Lower leg skin (tissue), 4 donors: ENCODE measurements at regions not wholly inside any gene's neighbourhood (a gene's known extent, or its start where the extent isn't known, plus 50 kb on each side); places are given as distances from the start of the nearest gene placed in this dataset.

ENCODE experiments used
- DNase-seq, 2 donors: peaks; one replicate each; pipeline ENCODE4 v3.0.0-alpha.2; 2019; ENCODE audit warnings: low spot score in 2 of 2
- H3K4me3 ChIP-seq: fragments of 200-600 bp; sonication (generic); 2 replicates; pipeline ENCODE4 v1.5.1; 2017; ENCODE audit warnings: mild to moderate bottlenecking, low read depth; ENCODE audit not compliant: poor library complexity, severe bottlenecking
- POLR2A ChIP-seq, 2 donors: fragments of 450-650 bp; IDR thresholded peaks; one replicate each; pipeline ENCODE4 v1.6.1; 2016 to 2017; ENCODE audit warnings: antibody characterized with exemption in 2 of 2, mild to moderate bottlenecking in 1 of 2, moderate library complexity in 1 of 2
- WGBS, 2 donors: methylation state at CpG; one replicate each; pipeline ENCODE4 v1.1.5; 2018; 5-methylcytosine and 5-hydroxymethylcytosine counted together
- intact Hi-C: fragments of 100-400 bp; cut with DNase I; formaldehyde crosslinking; loops from one replicate; pipeline ENCODE4 v1.15.0; 2023; ENCODE audit warnings: low total_unique reads
- TF ChIP-seq, protein P1 (sequence below), 3 donors: fragments of 450-650 bp; IDR thresholded peaks; one replicate each; pipeline ENCODE4 v1.5.1; 2016; ENCODE audit warnings: antibody characterized with exemption in 3 of 3, mild to moderate bottlenecking in 3 of 3, moderate library complexity in 2 of 3

DNA sequence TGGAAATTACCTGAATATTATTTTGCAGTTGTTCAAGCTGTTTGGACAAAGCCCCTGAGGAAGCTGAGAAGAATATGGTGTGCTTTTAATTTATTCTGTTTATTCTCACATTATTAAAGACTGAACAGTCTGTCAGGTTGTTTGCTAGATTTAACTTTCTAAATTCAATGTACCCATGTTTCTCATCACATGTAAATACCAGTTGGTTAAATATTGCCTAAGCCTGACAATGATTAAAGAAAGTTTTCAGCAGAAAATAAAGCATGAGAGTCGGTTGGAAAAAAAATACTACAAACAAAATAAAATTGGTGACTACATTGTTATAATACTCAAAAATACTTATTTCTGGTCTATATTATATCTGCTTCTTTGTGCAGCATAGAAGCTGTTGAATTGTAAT, 1974.7 kb downstream of the ARAP2 start:
- intact Hi-C loops = no loop called here
- TF ChIP-seq, protein P1, sequence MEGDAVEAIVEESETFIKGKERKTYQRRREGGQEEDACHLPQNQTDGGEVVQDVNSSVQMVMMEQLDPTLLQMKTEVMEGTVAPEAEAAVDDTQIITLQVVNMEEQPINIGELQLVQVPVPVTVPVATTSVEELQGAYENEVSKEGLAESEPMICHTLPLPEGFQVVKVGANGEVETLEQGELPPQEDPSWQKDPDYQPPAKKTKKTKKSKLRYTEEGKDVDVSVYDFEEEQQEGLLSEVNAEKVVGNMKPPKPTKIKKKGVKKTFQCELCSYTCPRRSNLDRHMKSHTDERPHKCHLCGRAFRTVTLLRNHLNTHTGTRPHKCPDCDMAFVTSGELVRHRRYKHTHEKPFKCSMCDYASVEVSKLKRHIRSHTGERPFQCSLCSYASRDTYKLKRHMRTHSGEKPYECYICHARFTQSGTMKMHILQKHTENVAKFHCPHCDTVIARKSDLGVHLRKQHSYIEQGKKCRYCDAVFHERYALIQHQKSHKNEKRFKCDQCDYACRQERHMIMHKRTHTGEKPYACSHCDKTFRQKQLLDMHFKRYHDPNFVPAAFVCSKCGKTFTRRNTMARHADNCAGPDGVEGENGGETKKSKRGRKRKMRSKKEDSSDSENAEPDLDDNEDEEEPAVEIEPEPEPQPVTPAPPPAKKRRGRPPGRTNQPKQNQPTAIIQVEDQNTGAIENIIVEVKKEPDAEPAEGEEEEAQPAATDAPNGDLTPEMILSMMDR (IDR thresholded peaks at IDR 0.05) = no peak
- no peak for TF ChIP-seq POLR2A (IDR thresholded peaks at IDR 0.05)
- H3K4me3 ChIP-seq = no peak overlapping the region
- WGBS, 2 donors = 65 to 73% methylated on average over 1 of the region's 1 CpG
- DNase-seq = no peak

DNA sequence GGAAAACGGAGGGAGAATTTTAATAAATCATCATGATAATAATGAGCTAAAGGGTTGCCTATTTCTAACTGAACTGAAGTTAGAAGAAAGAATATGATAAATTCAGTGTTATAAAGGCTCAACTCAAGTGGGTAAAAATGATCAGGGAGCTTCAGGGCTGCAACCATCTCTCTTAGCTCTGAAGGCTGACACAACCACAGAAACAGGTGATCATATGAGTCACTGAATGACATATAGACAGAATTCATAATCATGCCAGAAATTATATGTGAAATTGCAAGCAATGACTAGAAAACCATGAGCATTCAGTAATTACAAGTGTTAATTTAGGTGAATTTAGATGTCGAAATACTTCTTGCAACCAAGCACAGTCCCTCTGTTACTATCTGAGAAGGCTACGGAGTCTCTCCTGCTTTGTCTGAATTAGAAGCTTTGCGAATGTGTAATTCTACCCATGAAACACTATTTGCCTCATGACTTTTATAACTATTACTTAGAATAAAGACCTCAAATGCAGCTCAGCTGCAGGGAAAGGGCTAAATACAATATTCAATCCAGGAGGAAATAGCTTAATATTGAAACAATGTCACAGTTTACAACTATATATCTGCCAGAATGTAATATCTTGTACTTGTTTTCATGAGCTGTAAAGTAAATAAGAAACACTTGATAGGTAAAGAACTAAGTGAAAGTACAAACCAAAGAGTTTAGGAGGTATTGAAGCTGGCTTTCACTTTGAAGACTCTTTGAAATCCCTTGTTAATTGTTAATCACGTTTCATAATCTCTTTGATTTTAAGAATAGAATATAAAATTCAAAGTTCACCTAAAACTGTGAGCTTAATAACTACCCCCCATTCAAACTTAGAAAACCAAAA, 1972.6 kb downstream of the ARAP2 start:
- DNase-seq = no peak
- TF ChIP-seq, protein P1 (IDR thresholded peaks at IDR 0.05) = no peak
- no peak for TF ChIP-seq POLR2A (IDR thresholded peaks at IDR 0.05)
- intact Hi-C loops = no loop called here
- 75 to 79% methylated on average over 5 of the region's 5 CpGs for WGBS, 2 donors
- H3K4me3 ChIP-seq = no peak overlapping the region

DNA sequence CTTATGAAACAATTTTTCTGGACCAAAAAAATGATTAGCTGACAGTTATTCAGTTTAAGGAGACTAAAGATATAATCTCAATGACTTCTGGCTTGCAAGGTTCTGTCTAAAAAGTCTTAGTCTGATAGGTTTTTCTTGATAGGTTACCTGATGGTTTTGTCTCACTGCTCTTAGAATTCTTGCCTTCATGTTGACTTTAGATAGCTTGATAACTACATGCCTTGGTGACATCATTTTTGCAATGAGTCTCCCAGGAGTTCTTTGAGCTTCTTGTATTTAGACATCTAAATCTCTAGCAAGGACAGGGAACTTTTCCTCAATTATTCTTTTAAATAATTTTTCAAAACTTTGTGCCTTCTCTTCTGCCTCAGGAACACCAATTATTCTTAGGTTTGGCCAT, 1965.3 kb downstream of the ARAP2 start:
- intact Hi-C loops = no loop called here
- TF ChIP-seq POLR2A (IDR thresholded peaks at IDR 0.05) = no peak
- TF ChIP-seq, protein P1 (IDR thresholded peaks at IDR 0.05) = no peak
- no peak for DNase-seq
- H3K4me3 ChIP-seq = no peak overlapping the region

DNA sequence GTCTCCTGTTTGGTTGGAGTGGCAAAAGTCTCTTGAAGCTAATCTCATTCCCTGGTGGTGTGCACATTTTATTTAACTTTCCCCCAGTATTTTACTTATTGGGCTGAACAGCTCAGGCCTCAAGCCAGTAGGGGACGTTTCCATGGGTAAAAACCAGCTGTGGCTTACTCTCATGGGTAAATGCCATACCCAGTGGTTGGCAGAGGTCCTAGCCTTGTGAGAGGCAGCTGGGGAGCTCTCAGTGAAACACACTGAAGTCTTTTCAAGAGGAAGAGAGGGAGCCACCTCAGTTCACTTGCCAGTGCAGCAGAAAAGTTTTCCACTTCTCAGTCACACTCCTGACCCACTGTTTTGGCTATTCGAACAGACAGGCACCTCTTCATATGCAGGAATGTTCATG, 1964.2 kb downstream of the ARAP2 start:
- 48 to 63% methylated on average over 2 of the region's 2 CpGs for WGBS, 2 donors
- no peak for DNase-seq
- H3K4me3 ChIP-seq = no peak overlapping the region
- TF ChIP-seq, protein P1 (IDR thresholded peaks at IDR 0.05) = no peak
- TF ChIP-seq POLR2A (IDR thresholded peaks at IDR 0.05) = no peak
- intact Hi-C loops = no loop called here

DNA sequence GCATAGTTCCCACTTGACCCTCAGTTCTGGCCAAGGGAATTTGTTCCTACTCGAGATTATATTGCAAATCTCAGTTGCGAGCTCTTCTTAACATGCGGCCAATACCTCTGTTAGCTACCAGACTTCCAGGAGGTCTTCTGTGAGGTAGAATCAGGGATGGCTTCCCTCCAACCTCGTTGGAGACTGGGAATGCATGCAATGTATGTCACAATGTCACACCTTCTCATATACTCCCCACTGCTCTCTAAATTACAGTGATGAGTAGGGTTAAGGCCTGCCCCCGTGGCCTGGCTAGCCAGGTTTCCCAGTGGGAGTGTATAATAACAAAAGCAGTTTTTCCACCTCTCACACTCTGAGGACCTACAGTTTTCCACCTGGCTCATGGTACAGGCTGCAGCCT, 1962.5 kb downstream of the ARAP2 start:
- TF ChIP-seq, protein P1 (IDR thresholded peaks at IDR 0.05) = no peak
- no peak for TF ChIP-seq POLR2A (IDR thresholded peaks at IDR 0.05)
- 76 to 79% methylated on average over 5 of the region's 5 CpGs for WGBS, 2 donors
- intact Hi-C loops = no loop called here

DNA sequence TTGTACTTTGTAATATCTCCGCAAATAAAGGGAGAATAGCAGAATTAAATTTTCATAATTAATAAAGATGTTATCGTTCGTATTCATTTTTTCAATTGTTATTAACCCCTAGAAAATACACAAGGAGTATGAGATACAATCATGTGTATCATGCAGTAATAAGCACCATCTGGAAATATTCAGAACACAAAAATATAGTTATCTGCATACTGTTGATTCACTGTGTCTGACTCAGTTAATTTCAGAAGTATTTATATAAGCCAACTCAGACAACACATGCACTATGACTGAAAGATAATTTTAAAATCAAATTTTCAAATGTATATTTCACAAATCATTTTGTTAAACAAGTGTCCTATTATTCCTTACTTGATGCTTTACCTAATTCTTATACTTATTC, 1954.8 kb downstream of the ARAP2 start:
- WGBS, 2 donors = 55 to 77% methylated on average over 3 of the region's 3 CpGs

More for the DNA sequence above, 1962.5 kb downstream of the ARAP2 start:
- H3K4me3 ChIP-seq = no peak overlapping the region
- DNase-seq = no peak

More for the DNA sequence above, 1954.8 kb downstream of the ARAP2 start:
- TF ChIP-seq, protein P1 (IDR thresholded peaks at IDR 0.05) = no peak
- TF ChIP-seq POLR2A (IDR thresholded peaks at IDR 0.05) = no peak
- no peak overlapping the region for H3K4me3 ChIP-seq
- no peak for DNase-seq
- intact Hi-C loops = no loop called here
